Stimulated activated naive CD4-positive, alpha-beta T cell treated with Interleukin-2 at 50 U/mL for 16 hours (primary cell): ENCODE measurements at regions not wholly inside any gene's neighbourhood (a gene's known extent, or its start where the extent isn't known, plus 50 kb on each side); places are given as distances from the start of the nearest gene placed in this dataset.
"Not testable (repeated sequence)": the region's sequence is repeated elsewhere in the genome, so short reads cannot be mapped to it uniquely, and the experiment has no call there.

Experiments used
- DNase-seq: peaks from one replicate; lab custom pipeline; 2025; lab: John Stamatoyannopoulos, UW

GRCh38 chr4:9505341-9505740 is 61.1 kb downstream of the DEFB131A start:
- DNase-seq, result not testable (repeated sequence)

GRCh38 chr4:9506672-9507071 is 62.5 kb downstream of the DEFB131A start:
- DNase-seq, result not testable (repeated sequence)

- not testable (repeated sequence) for DNase-seq
These were observed 68.7 kb downstream of the DEFB131A start for GRCh38 chr4:9512941-9513340.

- DNase-seq, result not testable (repeated sequence)
These were observed 75.4 kb downstream of the DEFB131A start for GRCh38 chr4:9519631-9520030.

GRCh38 chr4:9522903-9523302 is 78.7 kb downstream of the DEFB131A start:
- not testable (repeated sequence) for DNase-seq

GRCh38 chr4:9524406-9524805 is 80.2 kb downstream of the DEFB131A start:
- DNase-seq, result not testable (repeated sequence)

GRCh38 chr4:9532134-9532862 is 88.1 kb downstream of the DEFB131A start:
- DNase-seq, result peak; percentile 30

- not testable (repeated sequence) for DNase-seq
These were observed 88.6 kb downstream of the DEFB131A start for GRCh38 chr4:9532863-9533192.

- not testable (repeated sequence) for DNase-seq
These were observed 92.9 kb downstream of the DEFB131A start for GRCh38 chr4:9537101-9537500.

GRCh38 chr4:9539939-9540520 is 95.8 kb downstream of the DEFB131A start:
- not testable (repeated sequence) for DNase-seq

GRCh38 chr4:9541388-9541915 is 97.2 kb downstream of the DEFB131A start:
- DNase-seq, result not testable (repeated sequence)

- DNase-seq, result not testable (repeated sequence)
These were observed 100.6 kb downstream of the DEFB131A start for GRCh38 chr4:9544851-9545250.

GRCh38 chr4:9547470-9547869 is 103.3 kb downstream of the DEFB131A start:
- DNase-seq, result not testable (repeated sequence)

GRCh38 chr4:9556076-9556475 is 111.9 kb downstream of the DEFB131A start:
- not testable (repeated sequence) for DNase-seq

GRCh38 chr4:9577869-9578268 is 133.7 kb downstream of the DEFB131A start:
- not testable (repeated sequence) for DNase-seq

- not testable (repeated sequence) for DNase-seq
These were observed 138.7 kb downstream of the DEFB131A start for GRCh38 chr4:9582880-9583279.

- DNase-seq, result no peak
These were observed 147.8 kb downstream of the DEFB131A start for GRCh38 chr4:9592010-9592409.

GRCh38 chr4:9594948-9595347 is 150.7 kb downstream of the DEFB131A start:
- no peak for DNase-seq

GRCh38 chr4:9595531-9595930 is 151.3 kb downstream of the DEFB131A start:
- DNase-seq, result not testable (repeated sequence)

GRCh38 chr4:9599266-9599665 is 155.1 kb downstream of the DEFB131A start:
- DNase-seq, result no peak

- DNase-seq, result no peak
These were observed 156.0 kb downstream of the DEFB131A start for GRCh38 chr4:9600246-9600645.

- DNase-seq, result no peak
These were observed 158.2 kb downstream of the DEFB131A start for GRCh38 chr4:9602389-9602914.
